ENCODE measurements at regions not wholly inside any gene's neighbourhood (a gene's known extent, or its start where the extent isn't known, plus 50 kb on each side); places are given as distances from the start of the nearest gene placed in this dataset.

- Histone ChIP-seq H3K27ac (ENCODE audit: low read length) (peak overlapping the region; percentile 9), H3K9me3 (ENCODE audit: control insufficient read depth, low read length) (no peaks in the 10 kb centered on the region), H3K27me3 (ENCODE audit: control insufficient read depth, insufficient read depth) (no peaks in the 10 kb centered on the region), H3K4me3 (ENCODE audit: low read length) (peak overlapping the region; percentile 58), H3K4me1 (ENCODE audit: control insufficient read depth, insufficient read depth, low read length) (peaks cover 13% of the 10 kb centered on the region)
- intact Hi-C loops (cut with DNase I): loop anchor here in 1 of 4 donors (10.0 kb wide), 1 partner anchor 47 kb away; no protein-coding TSS in a partner anchor
- DNase-seq: peak; percentile 51 to 85 (median 84)
- ATAC-seq: peak; percentile 58 to 63
- 1% methylated on average over 81 of the region's 81 CpGs for WGBS
Measured at GRCh38 chr1:201648066-201648906, 109.4 kb downstream of the NAV1 start.

GRCh38 chr1:201648907-201649721 lies 110.2 kb downstream of the NAV1 start:
- ATAC-seq (peak; percentile 1 to 3), DNase-seq (peak; percentile 37 to 75 (median 73))
- WGBS: 30% methylated on average over 52 of the region's 52 CpGs
- intact Hi-C loops (cut with DNase I): loop anchor here in 1 of 4 donors (10.0 kb wide), 1 partner anchor 46 kb away; no protein-coding TSS in a partner anchor
- Histone ChIP-seq H3K4me3 (ENCODE audit: low read length) (peak overlapping the region; percentile 58), H3K27me3 (ENCODE audit: control insufficient read depth, insufficient read depth) (no peaks in the 10 kb centered on the region), H3K9me3 (ENCODE audit: control insufficient read depth, low read length) (no peaks in the 10 kb centered on the region), H3K27ac (ENCODE audit: low read length) (peak overlapping the region; percentile 9), H3K4me1 (ENCODE audit: control insufficient read depth, insufficient read depth, low read length) (peaks cover 13% of the 10 kb centered on the region)

DNA sequence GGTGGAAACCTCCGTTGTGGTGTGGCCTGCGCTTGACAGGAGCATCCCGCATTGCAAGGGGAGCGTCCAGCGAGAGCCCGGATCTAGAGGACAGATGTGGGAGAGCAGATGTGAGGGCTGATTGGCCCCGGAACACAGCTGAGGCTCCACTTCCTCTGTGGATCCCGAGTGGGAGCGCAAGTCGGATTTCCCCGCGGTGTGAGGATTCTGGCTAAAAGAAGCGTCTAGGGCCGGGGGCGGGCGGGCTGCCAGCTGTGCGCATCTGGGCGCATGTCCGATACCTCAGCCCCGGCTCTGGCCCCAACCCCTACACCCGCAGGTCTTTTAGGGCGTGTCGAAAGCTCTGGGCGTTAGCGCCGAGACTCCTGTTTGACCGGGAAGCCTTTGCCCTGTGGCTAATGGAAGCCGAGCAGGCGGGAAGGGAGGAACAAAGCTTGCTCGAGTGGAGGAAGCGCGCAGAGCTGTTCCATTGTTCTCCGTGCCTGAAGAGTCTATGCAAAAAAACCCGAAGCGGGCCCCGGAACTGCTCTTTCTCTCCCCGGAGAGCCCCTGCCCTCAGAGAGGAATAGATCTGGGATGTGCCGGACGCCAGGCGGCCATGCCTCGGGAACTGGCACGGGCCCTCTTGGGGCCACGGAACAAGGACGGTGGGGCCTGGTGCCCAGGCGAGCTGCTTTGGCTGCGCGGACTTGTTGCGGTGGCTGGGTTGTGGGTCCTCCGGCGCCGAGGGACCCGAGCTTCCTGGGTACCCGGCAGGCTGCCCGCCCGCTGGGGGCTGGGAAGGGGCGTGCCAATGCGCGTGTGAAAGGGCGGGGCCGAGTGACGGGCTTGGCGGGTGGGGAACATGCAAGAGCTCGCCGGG lies 111.1 kb downstream of the NAV1 start:
- Histone ChIP-seq H3K4me1 (ENCODE audit: control insufficient read depth, insufficient read depth, low read length) (peaks cover 13% of the 10 kb centered on the region), H3K9me3 (ENCODE audit: control insufficient read depth, low read length) (no peaks in the 10 kb centered on the region), H3K27ac (ENCODE audit: low read length) (no peak overlapping the region), H3K27me3 (ENCODE audit: control insufficient read depth, insufficient read depth) (no peaks in the 10 kb centered on the region), H3K4me3 (ENCODE audit: low read length) (peak overlapping the region; percentile 58)
- ATAC-seq: peak; percentile 75 to 80
- intact Hi-C loops (cut with DNase I): loop anchor here in 1 of 4 donors (10.0 kb wide), 1 partner anchor 45 kb away; no protein-coding TSS in a partner anchor
- 13% methylated on average over 64 of the region's 64 CpGs for WGBS
- DNase-seq: peak; percentile 85 to 94 (median 94)

DNA sequence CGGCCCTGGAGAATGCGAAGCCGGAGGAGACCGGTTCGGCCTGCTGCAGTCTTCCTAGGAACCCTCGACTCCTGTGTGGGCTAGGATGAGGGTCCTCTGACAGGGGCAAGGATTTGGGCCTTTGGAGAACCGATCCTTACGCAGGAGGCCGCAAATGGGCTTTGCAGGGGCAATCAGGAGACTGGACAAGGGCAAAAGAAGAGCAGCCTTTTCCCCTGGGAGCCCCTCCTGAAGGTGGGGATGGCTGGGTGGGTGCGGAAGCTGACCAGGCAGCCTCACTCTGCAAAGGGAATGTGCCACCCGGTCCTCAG lies 111.7 kb downstream of the NAV1 start:
- intact Hi-C loops (cut with DNase I): no loop called here
- H3K9me3 ChIP-seq (ENCODE audit: control insufficient read depth, low read length): no peaks in the 10 kb centered on the region
- peaks cover 13% of the 10 kb centered on the region for H3K4me1 ChIP-seq (ENCODE audit: control insufficient read depth, insufficient read depth, low read length)
- ATAC-seq: no peak
- H3K27me3 ChIP-seq (ENCODE audit: control insufficient read depth, insufficient read depth): no peaks in the 10 kb centered on the region
- H3K27ac ChIP-seq (ENCODE audit: low read length): no peak overlapping the region
- no peak for DNase-seq
- peak overlapping the region; percentile 58 for H3K4me3 ChIP-seq (ENCODE audit: low read length)
- WGBS: 39% methylated on average over 11 of the region's 11 CpGs

- Histone ChIP-seq H3K4me3 (ENCODE audit: low read length) (no peak overlapping the region), H3K4me1 (ENCODE audit: control insufficient read depth, insufficient read depth, low read length) (peaks cover 15% of the 10 kb centered on the region), H3K27me3 (ENCODE audit: control insufficient read depth, insufficient read depth) (no peaks in the 10 kb centered on the region), H3K27ac (ENCODE audit: low read length) (no peak overlapping the region), H3K9me3 (ENCODE audit: control insufficient read depth, low read length) (no peaks in the 10 kb centered on the region)
- intact Hi-C loops (cut with DNase I): no loop called here
- DNase-seq (no peak), ATAC-seq (no peak)
- 75% methylated on average over 5 of the region's 5 CpGs for WGBS
Measured at GRCh38 chr1:201652181-201652580, 113.3 kb downstream of the NAV1 start.

- DNase-seq (no peak), ATAC-seq (no peak)
- H3K9me3 ChIP-seq (ENCODE audit: control insufficient read depth, low read length): no peaks in the 10 kb centered on the region
- H3K4me1 ChIP-seq (ENCODE audit: control insufficient read depth, insufficient read depth, low read length): peaks cover 12% of the 10 kb centered on the region
- no peak overlapping the region for H3K4me3 ChIP-seq (ENCODE audit: low read length)
- intact Hi-C loops (cut with DNase I): no loop called here
- H3K27ac ChIP-seq (ENCODE audit: low read length): no peak overlapping the region
- WGBS: 73% methylated on average over 3 of the region's 3 CpGs
- no peaks in the 10 kb centered on the region for H3K27me3 ChIP-seq (ENCODE audit: control insufficient read depth, insufficient read depth)
Measured at GRCh38 chr1:201653233-201653632, 114.3 kb downstream of the NAV1 start.

GRCh38 chr1:201653883-201654282 lies 115.0 kb downstream of the NAV1 start:
- H3K27me3 ChIP-seq (ENCODE audit: control insufficient read depth, insufficient read depth): no peaks in the 10 kb centered on the region
- H3K4me1 ChIP-seq (ENCODE audit: control insufficient read depth, insufficient read depth, low read length): peaks cover 12% of the 10 kb centered on the region
- no peaks in the 10 kb centered on the region for H3K9me3 ChIP-seq (ENCODE audit: control insufficient read depth, low read length)
- no peak overlapping the region for H3K27ac ChIP-seq (ENCODE audit: low read length)
- intact Hi-C loops (cut with DNase I): no loop called here
- ATAC-seq (no peak), DNase-seq (no peak)
- no peak overlapping the region for H3K4me3 ChIP-seq (ENCODE audit: low read length)
- WGBS: 67% methylated on average over 2 of the region's 2 CpGs

DNA sequence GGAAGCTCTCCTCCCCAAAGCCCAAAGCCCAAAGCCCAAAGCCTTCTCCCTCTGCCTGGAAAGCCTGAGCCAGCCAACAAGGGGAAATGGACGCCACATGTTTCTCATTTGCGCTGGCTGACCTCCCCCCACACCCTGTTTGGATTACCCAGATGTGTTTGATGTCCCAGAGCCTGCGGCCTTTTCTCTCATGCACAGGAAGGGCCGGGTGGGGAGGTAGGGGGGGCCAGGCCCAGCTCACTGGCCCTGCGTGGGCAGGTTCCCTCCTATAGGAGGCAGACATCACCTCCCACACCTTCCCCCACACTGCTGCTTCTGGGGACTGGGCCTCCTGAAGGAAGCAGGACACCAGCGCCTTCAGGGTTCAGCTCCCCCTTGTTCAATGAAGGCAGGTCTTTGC lies 116.3 kb downstream of the NAV1 start:
- no peak overlapping the region for H3K27ac ChIP-seq (ENCODE audit: low read length)
- peaks cover 12% of the 10 kb centered on the region for H3K4me1 ChIP-seq (ENCODE audit: control insufficient read depth, insufficient read depth, low read length)
- DNase-seq: no peak
- no peaks in the 10 kb centered on the region for H3K9me3 ChIP-seq (ENCODE audit: control insufficient read depth, low read length)
- H3K4me3 ChIP-seq (ENCODE audit: low read length): no peak overlapping the region
- no peaks in the 10 kb centered on the region for H3K27me3 ChIP-seq (ENCODE audit: control insufficient read depth, insufficient read depth)
- intact Hi-C loops (cut with DNase I): loop anchor here in 1 of 4 donors (5.0 kb wide), 1 partner anchor 137 kb away; no protein-coding TSS in a partner anchor
- ATAC-seq: peak in 1 of 2 donors; percentile 12
- 58% methylated on average over 6 of the region's 6 CpGs for WGBS

DNA sequence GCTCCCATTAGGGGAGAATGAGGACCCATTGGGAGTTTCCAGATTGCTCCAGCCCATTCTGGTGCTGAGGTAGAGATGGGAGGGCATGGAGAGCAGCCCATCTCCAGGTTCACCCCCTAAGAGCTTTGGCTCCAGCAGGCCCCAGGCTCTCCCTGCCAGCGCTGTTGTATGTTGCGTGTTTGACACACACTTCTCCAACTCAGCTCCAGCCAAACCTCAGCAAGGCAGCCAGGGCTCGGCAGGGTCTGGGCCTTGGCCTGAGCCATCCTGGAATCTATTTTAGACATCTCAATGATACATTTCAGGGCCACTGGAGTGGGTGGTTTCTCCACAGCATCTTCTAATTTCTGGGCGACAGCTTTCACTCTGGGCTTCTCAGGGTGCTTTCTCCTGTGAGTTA lies 117.0 kb downstream of the NAV1 start:
- H3K27ac ChIP-seq (ENCODE audit: low read length): no peak overlapping the region
- peak in 1 of 2 donors; percentile 33 for ATAC-seq

GRCh38 chr1:201656311-201657032 lies 117.5 kb downstream of the NAV1 start:
- ATAC-seq (peak in 1 of 2 donors; percentile 39), DNase-seq (peak; percentile 60 to 86 (median 84))
- 61% methylated on average over 8 of the region's 8 CpGs for WGBS
- Histone ChIP-seq H3K9me3 (ENCODE audit: control insufficient read depth, low read length) (no peaks in the 10 kb centered on the region), H3K27me3 (ENCODE audit: control insufficient read depth, insufficient read depth) (no peaks in the 10 kb centered on the region), H3K27ac (ENCODE audit: low read length) (no peak overlapping the region), H3K4me3 (ENCODE audit: low read length) (no peak overlapping the region), H3K4me1 (ENCODE audit: control insufficient read depth, insufficient read depth, low read length) (peaks cover 11% of the 10 kb centered on the region)
- intact Hi-C loops (cut with DNase I): loop anchor here in 1 of 4 donors (5.0 kb wide), 1 partner anchor 136 kb away; no protein-coding TSS in a partner anchor

More for the DNA sequence above, 117.0 kb downstream of the NAV1 start:
- Histone ChIP-seq H3K27me3 (ENCODE audit: control insufficient read depth, insufficient read depth) (no peaks in the 10 kb centered on the region), H3K9me3 (ENCODE audit: control insufficient read depth, low read length) (no peaks in the 10 kb centered on the region), H3K4me3 (ENCODE audit: low read length) (no peak overlapping the region), H3K4me1 (ENCODE audit: control insufficient read depth, insufficient read depth, low read length) (peaks cover 12% of the 10 kb centered on the region)
- 64% methylated on average over 4 of the region's 4 CpGs for WGBS
- intact Hi-C loops (cut with DNase I): loop anchor here in 1 of 4 donors (5.0 kb wide), 1 partner anchor 136 kb away; no protein-coding TSS in a partner anchor
- peak in 2 of 3 donors; percentile 39 to 75 for DNase-seq
